Neural progenitor cell (in vitro differentiated cells): ENCODE measurements at regions not wholly inside any gene's neighbourhood (a gene's known extent, or its start where the extent isn't known, plus 50 kb on each side); places are given as distances from the start of the nearest gene placed in this dataset.

Experiments
- CTCF ChIP-seq: fragments of 200-600 bp; sonication (generic); IDR thresholded peaks from 2 replicates; pipeline ENCODE4 v1.5.1; 2017; ENCODE audit warnings: antibody characterized with exemption, mild to moderate bottlenecking
- EZH2 ChIP-seq: fragments of 200-600 bp; sonication (generic); IDR thresholded peaks from 2 replicates; pipeline ENCODE4 v1.6.1; 2017; ENCODE audit warnings: antibody characterized with exemption, mild to moderate bottlenecking, moderate library complexity

DNA sequence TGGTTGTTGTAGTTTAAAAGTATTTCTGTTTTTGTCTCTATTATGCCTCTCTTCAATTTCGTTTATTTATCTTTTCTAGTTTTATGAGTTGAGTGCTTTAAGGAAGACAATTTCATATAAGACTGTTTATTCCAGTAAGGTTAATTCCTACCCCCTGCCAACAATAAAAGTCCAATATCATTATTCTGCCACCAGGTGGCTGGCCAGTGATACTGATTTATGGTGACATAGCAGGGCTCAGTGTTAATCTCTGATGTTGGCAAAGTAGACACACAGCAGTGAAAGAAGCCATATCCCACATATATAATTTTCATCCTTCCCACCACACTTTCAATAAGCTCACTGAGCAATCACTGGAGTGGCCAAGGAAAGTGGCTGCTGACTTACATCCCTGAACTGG is 69.0 kb upstream of the BMP4 start:
- TF ChIP-seq EZH2 = no peak
- TF ChIP-seq CTCF = peak; percentile 36
